ENCODE measurements at regions not wholly inside any gene's neighbourhood (a gene's known extent, or its start where the extent isn't known, plus 50 kb on each side); places are given as distances from the start of the nearest gene placed in this dataset.
"Not testable (repeated sequence)": the region's sequence is repeated elsewhere in the genome, so short reads cannot be mapped to it uniquely, and the experiment has no call there.

GRCh38 chr6:169926617-169927417 is 175.4 kb downstream of the ERMARD start:
- no peak for DNase-seq (ENCODE audit: low read depth)

- DNase-seq (ENCODE audit: low read depth): no peak
Observed at GRCh38 chr6:169923468-169924464, 172.3 kb downstream of the ERMARD start.

GRCh38 chr6:169921853-169922824 is 170.7 kb downstream of the ERMARD start:
- DNase-seq (ENCODE audit: low read depth): no peak

GRCh38 chr6:169921217-169921616 is 169.8 kb downstream of the ERMARD start:
- no peak for DNase-seq (ENCODE audit: low read depth)

- DNase-seq (ENCODE audit: low read depth): no peak
Observed at GRCh38 chr6:169920359-169921020, 169.1 kb downstream of the ERMARD start.

- no peak for DNase-seq (ENCODE audit: low read depth)
Observed at GRCh38 chr6:169918954-169919549, 167.6 kb downstream of the ERMARD start.

GRCh38 chr6:169918239-169918953 is 167.0 kb downstream of the ERMARD start:
- DNase-seq (ENCODE audit: low read depth): no peak

- no peak for DNase-seq (ENCODE audit: low read depth)
Observed at GRCh38 chr6:169917153-169917552, 165.7 kb downstream of the ERMARD start.

- no peak for DNase-seq (ENCODE audit: low read depth)
Observed at GRCh38 chr6:169915769-169916550, 164.5 kb downstream of the ERMARD start.

- not testable (repeated sequence) for DNase-seq (ENCODE audit: low read depth)
Observed at GRCh38 chr6:169913745-169914144, 162.3 kb downstream of the ERMARD start.

- no peak for DNase-seq (ENCODE audit: low read depth)
Observed at GRCh38 chr6:169913096-169913638, 161.7 kb downstream of the ERMARD start.

GRCh38 chr6:169912266-169913095 is 161.1 kb downstream of the ERMARD start:
- DNase-seq (ENCODE audit: low read depth): no peak

GRCh38 chr6:169911264-169912263 is 160.1 kb downstream of the ERMARD start:
- no peak for DNase-seq (ENCODE audit: low read depth)

GRCh38 chr6:169909113-169909512 is 157.7 kb downstream of the ERMARD start:
- no peak for DNase-seq (ENCODE audit: low read depth)

GRCh38 chr6:169908403-169908933 is 157.0 kb downstream of the ERMARD start:
- DNase-seq (ENCODE audit: low read depth): no peak

- DNase-seq (ENCODE audit: low read depth): no peak
Observed at GRCh38 chr6:169907419-169908115, 156.1 kb downstream of the ERMARD start.

All from T follicular helper cell (primary cell).